NCI-H82 treated with DMSO at 0.1 percent for 48 hours (cell line): ENCODE measurements at regions not wholly inside any gene's neighbourhood (a gene's known extent, or its start where the extent isn't known, plus 50 kb on each side); places are given as distances from the start of the nearest gene placed in this dataset.
"Not testable (repeated sequence)": the region's sequence is repeated elsewhere in the genome, so short reads cannot be mapped to it uniquely, and the experiment has no call there.

Source experiments
- DNase-seq: peaks from one replicate; lab custom pipeline; 2025; ENCODE audit not compliant: unreplicated experiment; lab: John Stamatoyannopoulos, UW

DNA sequence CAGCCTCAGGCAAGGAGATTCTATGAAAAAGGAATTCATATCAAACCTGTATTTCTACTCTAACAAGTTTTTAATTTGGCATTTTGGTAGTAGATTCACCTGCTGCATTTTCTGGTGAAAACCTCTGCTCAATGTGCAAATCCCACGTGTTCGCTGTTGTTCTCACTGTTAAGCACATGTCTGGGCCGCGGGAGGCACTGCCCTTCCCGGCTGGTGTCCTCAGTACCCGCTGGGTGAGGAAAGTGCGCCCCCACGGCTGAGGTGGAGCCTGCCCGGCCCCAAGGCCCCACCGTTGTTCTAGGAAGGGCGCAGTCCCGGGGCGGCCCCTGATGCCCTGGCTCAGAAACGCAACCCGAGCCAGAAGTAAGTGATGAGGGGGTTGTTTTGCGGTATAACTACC, 193.4 kb upstream of the VWC2 start:
- DNase-seq: no peak

DNA sequence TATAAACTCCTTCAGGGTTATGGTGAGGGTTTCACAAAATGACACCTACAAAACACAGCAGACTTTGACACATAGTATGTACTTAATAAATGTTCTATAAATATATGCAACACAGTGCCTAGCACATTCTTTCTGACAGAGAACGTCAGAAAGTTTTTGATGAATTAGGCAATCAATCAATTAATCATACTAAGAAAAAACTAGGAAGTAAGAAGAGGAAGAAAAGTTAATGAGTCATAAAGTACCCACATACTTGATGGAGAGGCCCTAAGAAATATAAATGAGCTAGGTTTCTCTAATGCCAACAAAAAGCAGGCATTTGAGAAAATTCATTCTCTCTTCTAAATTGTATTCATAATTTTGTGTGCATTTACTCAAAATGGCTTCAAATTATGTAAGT, 192.7 kb upstream of the VWC2 start:
- DNase-seq: no peak

DNA sequence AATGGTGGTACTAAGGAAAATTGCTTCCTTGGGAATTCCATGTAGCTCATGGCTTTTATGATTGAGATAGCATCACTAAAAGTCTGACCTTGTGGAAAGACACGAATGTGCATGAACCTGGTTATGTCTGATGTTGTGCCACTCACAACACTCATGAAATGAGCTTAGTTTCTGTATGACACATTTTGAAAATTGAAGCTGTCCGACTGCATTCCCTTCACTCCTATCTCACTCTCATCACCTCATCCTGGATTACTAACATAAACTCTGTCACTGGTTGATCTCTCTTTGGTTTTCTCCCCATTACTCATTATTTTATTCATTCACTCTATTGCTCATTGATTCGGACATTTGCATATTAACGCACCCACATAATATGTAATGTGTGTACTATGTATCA, 190.0 kb upstream of the VWC2 start:
- DNase-seq: no peak

DNA sequence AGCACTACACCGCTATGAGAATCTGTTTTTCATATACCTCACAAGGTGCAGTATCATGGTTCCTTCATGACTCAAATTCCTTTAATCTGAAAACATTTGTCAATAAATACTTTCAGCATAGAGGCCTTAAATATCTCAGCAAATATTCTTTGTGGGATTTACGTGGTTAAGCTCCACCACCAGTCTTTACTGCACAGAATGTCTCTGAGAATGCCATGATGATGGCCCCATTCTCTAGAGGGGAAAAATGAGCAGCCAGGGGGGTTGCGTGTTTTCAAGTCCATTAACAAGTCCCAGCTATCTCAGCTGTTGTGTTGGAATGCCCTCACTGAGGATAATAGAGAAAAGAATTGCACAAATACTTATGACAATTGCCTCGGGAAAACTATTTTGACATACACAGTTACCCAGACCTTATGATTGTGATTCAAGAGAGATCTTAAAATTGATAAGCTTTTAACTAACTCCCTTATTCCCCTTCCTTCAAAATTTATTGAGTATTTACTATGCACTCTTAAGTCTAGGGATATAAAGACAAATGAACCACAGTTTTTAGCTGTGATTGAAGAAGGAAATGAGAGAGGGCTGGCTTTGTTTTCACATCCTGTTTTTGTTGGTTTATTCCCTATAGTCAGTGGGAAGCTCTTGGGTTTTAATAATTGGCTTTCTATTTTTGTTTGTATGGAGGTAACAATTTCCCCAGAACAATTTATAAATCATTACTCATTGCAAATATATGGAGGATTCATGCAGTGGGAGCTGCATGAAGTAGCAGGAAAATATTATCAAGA, 176.5 kb upstream of the VWC2 start:
- DNase-seq: no peak

DNA sequence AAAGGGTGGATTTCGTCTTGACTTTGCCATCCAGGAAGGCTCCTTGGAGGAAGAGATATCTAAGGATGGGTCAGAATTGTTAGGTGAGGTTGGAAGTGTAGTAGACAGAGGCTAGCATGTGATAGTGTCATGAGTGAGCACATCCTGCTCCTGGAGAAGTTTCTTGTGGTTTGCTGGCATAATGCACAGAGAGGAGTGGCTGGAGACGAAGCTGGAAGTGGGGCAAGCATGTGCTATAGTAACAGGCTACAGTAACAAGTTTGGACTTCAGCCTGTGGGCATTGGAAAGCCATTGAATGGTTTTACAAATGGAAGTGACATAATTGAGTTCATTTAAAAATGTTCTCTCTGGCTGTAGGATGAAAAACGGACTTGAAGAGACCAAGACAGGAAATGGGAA, 175.6 kb upstream of the VWC2 start:
- DNase-seq: no peak

DNA sequence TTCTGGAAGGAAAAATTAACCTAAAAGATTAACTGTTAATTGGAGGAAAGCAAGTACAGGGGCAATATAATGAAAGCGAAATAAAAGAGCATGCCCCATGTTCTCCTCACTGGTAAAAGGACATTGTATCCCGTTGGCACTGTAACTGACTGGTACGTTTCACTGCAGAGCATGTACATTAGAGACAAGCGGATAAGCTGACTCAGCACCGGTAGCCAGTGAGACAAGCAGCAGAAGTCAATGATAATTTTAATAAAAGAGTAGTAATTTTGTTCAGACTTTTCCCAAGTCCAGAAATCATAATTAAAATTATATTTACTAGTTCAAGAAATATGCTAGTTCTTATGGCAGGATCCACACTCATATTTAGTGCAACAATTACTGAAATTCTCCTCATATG, 161.5 kb upstream of the VWC2 start:
- no peak for DNase-seq

DNA sequence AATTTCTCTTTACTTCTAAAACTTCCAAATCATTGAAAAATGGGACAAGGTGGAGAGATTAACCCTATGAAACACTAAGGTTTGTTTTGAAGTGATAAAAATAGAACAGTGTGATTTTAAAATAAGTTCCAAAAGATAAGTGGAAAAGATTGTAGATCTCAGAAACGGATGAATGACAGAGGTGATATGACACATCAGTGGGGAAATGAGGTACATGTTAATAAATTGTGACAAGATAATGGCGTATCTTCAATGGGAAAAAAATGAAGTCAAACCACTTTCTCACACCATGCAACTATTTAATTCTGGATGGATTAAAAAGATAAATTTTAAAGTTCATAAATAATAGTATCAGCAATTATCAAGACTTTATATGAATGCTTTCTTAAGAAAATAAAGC, 159.7 kb upstream of the VWC2 start:
- DNase-seq: no peak

DNA sequence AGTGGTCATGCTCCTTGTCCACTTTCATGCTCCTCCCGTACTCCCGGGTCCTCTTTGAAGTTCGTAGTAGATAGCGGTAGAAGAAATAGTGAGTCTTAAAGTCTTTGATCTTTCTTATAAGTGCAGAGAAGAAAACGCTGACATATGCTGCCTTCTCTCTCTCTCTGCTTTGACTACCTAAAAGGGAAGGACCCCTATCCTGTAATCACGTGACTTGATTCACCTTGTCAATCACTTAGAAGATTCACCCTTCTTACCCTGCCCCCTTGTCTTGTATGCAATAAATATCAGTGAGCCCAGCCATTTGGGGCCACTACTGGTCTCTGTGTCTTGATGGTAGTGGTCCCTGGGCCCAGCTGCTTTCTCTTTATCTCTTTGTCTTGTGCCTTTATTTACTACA, 158.5 kb upstream of the VWC2 start:
- DNase-seq: not testable (repeated sequence)

DNA sequence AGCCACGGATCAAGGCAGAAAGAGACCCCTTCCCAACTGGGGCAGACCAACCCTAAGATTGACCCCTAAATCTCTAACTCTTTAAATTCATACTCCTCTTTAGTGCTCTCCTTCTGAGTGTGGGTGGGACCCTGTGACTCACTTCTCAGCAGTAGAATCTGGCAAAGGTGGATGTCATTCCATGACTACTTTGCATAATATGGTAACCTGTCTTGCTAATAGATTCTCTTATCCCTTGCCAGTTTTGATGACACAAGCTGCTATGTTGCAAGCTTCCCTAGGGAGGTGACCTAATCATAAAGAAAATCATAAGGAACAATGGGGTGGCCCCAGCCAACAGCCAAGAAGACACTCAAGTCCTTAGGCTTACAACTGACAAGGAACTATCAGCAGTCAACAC, 155.4 kb upstream of the VWC2 start:
- DNase-seq: no peak

DNA sequence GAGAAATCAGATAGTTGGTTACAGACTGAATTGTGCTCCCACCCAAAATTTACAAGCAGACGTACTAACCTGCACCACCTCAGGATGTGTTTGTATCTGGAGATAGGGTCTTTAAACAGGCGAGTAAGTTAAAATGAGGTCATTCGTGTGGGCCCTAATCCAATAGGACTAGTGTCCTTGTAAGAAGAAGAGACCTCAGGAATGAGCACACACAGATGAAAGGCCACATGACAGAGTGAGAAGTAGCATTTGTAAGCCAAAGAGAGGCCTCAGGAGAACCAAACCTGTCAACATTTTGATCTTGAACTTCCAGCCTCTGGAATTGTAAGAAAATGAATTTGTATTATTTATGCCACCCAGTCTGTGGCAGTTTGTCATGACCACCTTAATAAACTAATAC, 149.5 kb upstream of the VWC2 start:
- no peak for DNase-seq

DNA sequence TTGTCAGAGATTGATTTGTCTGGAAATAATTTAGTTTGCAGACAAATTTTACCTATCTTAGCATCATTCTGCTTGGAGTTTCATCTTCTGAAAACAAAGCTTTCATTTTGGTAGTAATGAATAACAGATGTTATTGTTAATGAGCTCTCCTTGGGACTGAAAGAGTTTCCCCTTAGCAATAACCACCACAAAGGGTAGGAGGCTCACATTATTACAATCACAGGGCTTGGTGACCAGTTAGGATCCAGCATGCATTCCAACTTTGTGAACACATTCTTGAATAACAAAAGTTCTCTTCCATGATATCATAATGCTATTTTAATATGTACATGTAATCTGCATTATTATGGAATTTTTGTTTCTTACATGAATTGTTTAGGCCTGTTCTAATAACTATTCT, 148.8 kb upstream of the VWC2 start:
- no peak for DNase-seq

DNA sequence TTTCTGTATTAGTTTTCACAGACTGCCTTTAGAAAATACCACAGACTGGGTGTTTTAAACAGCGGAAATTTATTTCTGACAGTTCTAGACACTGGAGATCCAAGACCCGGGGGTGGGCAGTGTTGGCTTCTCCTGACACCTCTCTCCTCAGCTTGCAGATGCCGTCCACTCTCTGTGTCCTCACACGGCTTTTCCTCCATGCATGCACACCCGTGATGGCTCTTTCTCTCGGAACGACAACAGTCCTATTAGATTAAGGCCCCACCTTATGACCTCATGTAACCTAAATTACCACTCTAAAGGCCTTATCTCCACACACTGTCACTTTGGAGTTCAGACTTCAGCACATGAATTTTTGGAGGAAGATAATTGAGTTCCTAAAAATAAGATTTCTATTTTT, 142.9 kb upstream of the VWC2 start:
- no peak for DNase-seq

DNA sequence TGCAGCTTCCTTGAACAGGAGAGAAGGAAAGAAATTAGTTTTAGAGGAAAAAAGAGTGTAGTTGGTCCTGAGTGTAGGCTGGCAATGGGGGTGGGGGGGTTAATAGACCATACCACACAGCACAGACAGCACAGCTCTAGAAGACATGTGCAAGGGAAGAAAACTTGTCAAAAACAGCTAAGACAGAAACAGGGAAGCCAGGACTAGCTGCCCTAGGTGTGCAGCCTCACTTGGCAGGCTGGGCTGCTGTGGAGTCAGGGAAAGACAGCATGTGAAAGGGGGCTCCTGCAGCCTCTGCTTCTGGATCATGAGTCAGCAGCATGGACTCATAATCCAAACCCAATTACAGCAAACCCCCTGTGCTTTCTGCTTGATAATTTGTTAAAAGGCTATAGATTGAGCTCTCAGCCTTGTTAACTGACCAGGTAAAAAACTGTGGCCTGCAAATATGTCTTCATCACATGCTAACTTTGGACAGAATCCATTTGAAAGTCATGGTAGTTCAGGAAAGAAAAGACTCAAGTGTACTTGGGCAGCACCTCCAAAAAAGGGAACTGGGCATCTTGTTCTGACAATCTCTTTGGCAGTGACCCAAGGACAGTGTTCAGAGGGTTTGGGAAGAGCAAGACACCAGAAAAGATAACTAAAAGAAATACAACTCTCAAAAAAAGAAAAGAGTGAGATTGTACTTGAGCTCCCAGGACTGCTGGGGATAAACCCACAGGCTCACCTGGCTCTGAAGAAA, 142.2 kb upstream of the VWC2 start:
- no peak for DNase-seq

DNA sequence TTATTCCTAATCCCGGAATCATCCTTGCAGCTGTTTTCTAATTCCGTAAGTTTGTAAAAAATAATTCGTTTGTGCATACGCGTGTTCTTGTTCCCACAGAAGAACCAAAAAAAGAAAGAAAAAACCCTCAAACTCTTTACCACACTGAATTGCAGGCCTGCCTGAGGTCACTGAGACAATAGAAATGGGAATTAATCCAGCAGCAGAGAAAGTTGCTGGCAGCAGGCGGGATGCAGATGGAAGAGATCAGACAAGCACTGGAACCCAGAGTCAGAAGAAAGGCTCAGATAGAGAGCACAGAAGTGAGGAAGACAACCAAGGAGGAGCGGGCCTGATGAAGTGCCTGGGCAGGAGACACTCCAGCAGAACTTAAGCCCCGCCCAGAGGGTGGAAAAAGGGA, 141.5 kb upstream of the VWC2 start:
- peak; percentile 2 for DNase-seq

DNA sequence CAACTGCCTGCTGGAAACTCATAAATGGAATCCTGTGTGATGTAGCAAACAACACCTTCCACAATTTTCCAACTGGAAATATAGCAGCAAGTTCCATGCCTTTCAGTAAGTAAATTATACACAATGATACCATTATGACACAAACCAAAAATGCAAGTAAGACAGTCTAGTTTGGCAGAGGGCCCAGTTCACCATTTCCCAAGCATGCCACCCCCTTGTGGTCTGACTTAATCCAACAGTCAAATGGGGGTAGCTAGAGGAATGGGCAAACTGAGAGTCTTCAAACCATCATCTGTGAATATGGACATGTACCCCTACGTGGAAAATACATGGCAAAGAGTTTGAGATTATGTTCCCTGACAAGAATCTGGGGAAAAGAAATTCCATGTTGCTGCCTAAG, 137.6 kb upstream of the VWC2 start:
- peak; percentile 5 for DNase-seq

DNA sequence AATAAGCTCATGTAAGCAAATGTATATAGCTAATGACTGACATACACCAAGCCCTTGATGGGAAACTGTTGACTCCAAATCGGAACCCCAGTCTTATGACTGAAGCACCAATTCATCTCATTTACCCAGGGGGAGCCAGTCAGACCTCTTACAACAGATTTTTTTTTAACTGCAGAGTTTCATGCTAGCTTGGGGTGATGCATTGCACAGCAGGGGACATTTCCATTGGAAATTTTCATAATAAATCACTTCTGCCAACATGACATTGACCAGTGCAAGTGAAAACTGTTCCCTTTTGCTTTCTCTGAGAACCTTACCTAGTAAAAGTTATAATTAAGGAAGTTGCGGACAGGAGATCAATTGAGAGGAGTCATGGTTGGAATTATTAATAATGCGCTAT, 137.0 kb upstream of the VWC2 start:
- DNase-seq: no peak

DNA sequence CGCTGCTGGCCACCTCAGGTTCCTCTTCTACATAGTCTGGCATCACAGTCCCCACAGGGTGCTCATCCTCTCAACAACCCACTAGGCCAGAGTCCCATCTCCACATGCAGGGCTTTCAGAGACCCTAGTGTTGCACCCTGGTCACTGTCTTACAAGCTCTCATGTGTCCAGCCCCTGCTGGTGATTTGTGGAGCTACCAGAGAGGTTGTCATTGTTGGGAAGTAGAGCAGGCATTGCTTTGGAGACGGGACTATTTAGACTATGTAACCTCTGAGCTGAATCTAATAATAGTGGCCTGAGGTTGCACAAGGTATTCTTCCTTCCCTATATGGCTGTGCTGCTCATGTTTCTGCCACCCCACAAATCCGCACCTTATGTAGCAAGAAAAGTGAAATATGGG, 135.3 kb upstream of the VWC2 start:
- no peak for DNase-seq

DNA sequence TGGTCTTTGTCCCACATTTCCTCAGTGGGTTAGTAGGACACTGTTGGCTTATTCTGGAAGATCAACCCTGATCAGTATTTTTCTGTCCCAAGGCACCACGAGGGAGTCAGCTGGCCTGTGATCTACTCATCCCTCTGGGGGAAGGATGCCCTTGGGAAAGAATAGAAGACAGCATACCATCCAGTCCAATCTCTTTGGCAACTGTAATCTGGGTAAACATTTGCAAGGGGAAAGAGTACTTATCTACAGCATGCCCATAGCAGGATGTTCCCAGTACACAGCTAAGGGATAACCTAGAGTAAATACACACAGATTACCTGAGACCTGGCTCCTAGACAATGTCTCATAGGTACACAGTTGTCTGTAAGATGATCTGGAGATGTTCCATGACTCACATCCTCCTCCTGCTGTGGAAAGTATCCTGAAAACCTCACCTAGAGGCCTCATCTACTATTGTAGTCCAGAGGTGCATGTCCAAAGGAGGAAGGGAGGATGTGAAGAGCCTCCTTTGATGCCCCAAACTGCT, 134.3 kb upstream of the VWC2 start:
- no peak for DNase-seq

DNA sequence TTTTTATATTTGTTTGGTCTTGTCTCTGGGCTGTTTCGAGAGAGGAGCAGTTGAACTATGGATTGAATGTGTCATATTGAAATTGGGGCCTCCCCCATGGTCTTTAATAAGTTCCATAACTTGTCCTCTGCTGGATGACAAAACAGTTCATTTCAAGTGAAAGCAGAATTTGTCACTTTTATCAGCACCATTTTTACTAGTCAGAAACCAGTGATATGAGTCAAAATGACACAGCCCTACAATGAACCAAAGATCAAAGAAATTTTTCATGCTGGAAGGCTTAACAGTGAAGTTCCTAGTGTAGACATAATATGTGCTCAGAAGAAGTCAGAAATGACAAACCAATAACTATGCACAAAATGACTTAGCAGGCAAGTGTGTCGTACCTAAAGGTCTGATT, 133.6 kb upstream of the VWC2 start:
- DNase-seq: no peak

DNA sequence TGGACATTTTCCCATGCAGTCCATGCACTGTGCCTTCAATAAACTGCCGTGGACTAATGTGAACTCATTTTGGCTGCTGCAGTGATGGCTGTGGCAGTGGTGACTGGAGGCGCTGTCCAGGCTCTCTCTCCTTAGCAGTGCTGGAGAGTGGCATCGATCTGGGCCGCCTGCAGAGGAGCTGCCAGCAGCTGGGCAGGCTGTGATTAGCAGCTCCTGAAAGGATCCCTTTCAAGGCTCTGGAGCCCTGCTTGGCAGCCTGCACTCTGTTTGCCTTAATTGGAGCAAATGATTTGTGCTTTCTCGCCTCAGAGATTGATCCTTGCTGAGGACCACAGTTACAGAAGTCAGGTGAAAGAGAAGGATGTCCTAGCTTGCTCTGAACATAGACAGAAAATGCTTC, 130.1 kb upstream of the VWC2 start:
- DNase-seq: no peak

DNA sequence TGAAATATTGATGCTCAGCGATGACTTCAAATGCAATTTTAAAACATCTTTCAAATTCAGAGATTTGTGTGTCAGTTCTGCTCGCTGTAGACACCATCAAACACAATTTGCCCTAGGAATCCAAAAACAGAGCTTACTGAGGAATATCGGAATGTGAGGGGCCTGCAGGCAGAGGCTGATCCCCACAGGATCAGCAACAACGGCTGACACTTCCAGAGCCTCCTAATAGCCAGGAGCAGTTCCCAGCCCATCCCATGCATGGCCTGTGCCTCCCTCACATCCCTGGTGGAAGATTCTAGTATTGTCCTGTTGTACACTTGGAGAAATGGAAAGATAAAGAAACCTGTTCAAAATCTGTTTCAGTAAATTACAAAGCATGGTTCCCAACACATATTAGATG, 129.7 kb upstream of the VWC2 start:
- no peak for DNase-seq

DNA sequence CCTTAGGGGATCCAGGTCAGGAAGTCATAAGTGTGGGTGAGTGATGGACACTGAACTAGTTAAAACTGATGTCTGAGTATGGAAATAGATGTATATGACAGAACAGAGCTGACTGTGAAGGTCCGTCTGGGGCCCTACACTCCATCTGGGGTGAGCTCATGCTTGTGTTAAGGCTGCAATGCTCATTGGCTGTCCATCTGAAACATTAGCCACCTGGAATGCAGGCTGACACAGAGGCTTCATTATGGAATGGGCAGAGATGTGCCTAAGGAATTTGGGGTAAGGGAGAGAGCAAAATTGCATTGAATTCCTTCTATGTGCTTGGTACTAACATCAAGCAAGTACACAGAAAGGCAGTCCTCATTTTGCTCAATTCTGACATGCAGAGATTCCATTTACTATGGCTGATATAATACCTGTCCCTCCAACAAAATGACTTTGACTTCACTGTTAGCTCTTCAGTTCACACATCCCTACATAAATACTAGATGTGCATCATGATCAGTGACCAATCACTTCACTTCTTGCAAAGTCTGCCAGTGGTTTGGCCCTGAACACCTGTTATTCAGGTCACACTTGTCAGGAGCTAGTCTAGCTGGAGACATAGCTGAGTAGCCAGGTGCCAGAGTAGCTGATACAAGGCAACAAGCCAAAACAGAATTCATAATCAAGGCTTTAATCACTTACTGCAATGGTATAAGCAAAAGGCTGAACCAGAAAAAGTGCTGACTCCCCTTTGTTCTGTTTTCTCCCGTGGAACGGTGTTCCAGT, 128.9 kb upstream of the VWC2 start:
- DNase-seq: no peak
